SJCRH30 (cell line): ENCODE measurements at regions not wholly inside any gene's neighbourhood (a gene's known extent, or its start where the extent isn't known, plus 50 kb on each side); places are given as distances from the start of the nearest gene placed in this dataset.

Experiments used
- DNase-seq, 2 experiments: peaks; one replicate each; pipeline ENCODE4 v3.0.0-alpha.2; 2015 to 2020
- H3K27ac ChIP-seq: fragments of 250-450 bp; sonication (Bioruptor Pico); 2 replicates; pipeline ENCODE4 v1.5.1; 2020; ENCODE audit warnings: mild to moderate bottlenecking, moderate library complexity
- H3K27me3 ChIP-seq: fragments of 250-450 bp; sonication (Bioruptor Pico); 2 replicates; pipeline ENCODE4 v1.5.1; 2020; ENCODE audit warnings: mild to moderate bottlenecking, moderate library complexity
- H3K36me3 ChIP-seq: fragments of 250-450 bp; sonication (Bioruptor Pico); 2 replicates; pipeline ENCODE4 v1.5.1; 2020; ENCODE audit warnings: mild to moderate bottlenecking, moderate library complexity
- H3K4me1 ChIP-seq: fragments of 250-450 bp; sonication (Bioruptor Pico); 2 replicates; pipeline ENCODE4 v1.5.1; 2020; ENCODE audit warnings: mild to moderate bottlenecking, moderate library complexity
- H3K4me3 ChIP-seq: fragments of 250-450 bp; sonication (Bioruptor Pico); 2 replicates; pipeline ENCODE4 v1.5.1; 2020; ENCODE audit warnings: mild to moderate bottlenecking, moderate library complexity
- H3K9me3 ChIP-seq: fragments of 250-450 bp; sonication (Bioruptor Pico); replicated peaks from 2 replicates; pipeline ENCODE4 v1.5.1; 2020; ENCODE audit warnings: mild to moderate bottlenecking, moderate library complexity

DNA sequence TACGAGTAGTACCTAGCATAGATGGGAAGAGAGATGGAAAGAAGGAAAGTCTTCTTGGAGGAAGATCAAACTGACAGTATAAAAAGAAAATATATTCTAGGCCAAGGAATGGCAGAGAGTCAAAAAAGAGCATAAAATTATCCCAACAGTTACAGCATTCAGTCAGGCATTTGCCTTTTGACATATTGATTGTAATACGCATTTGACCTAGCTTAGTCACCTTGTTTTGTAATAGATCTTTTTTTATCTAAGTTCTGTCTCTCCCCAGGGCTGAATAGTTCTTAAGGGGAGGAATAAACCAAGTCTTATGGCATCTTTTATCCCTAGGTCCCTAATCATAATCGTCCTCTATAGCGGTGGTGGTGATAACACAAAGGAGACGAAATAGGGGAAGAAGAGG lies 657.3 kb upstream of the PIK3C3 start:
- Histone ChIP-seq H3K36me3 (no peaks in the 10 kb centered on the region), H3K9me3 (no peaks in the 10 kb centered on the region), H3K4me1 (no peaks in the 10 kb centered on the region), H3K27ac (no peak overlapping the region), H3K4me3 (no peak overlapping the region), H3K27me3 (no peaks in the 10 kb centered on the region)
- DNase-seq, result no peak

DNA sequence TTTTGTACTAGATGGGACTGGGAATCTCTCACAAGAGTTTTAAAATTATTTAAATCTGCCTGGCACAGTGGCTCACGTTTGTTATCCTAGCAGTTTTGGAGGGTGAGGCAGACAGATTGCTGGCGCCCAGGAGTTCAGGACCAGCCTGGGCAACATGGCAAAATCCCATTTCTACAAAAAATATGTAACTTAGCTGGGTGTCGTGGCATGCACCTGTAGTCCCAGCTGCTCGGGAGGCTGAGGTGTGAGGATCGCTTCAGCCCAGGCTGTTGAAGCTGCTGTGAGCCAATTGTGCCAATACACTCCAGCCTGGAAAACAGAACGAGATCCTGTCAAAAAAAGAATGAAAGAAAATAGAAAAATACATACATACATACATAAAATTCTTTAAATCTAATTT lies 685.7 kb upstream of the PIK3C3 start:
- no peak for DNase-seq
- Histone ChIP-seq H3K27ac (no peak overlapping the region), H3K36me3 (no peaks in the 10 kb centered on the region), H3K4me3 (no peak overlapping the region), H3K27me3 (no peaks in the 10 kb centered on the region), H3K9me3 (no peaks in the 10 kb centered on the region), H3K4me1 (no peaks in the 10 kb centered on the region)

DNA sequence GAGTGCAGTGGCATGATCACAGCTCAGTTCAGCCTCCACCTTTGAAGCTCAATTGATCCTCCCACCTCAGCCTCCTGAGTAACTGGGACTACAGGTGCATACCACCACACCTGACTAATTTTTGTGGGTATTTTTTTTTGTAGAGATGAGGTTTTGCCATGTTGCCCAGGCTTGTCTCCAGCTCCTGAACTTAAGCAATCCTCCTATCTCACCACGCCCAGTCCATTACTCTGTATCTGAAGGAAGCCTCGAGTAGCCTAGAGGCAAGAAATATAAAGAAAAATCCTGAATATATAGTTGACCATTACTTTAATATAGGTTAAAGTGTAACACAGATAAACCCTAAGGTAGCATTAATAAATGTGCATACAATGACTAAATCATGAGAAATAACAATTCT lies 686.8 kb upstream of the PIK3C3 start:
- Histone ChIP-seq H3K4me3 (no peak overlapping the region), H3K9me3 (no peaks in the 10 kb centered on the region), H3K27me3 (no peaks in the 10 kb centered on the region), H3K27ac (no peak overlapping the region), H3K36me3 (no peaks in the 10 kb centered on the region), H3K4me1 (no peaks in the 10 kb centered on the region)
- DNase-seq, result no peak

- DNase-seq, result no peak
- H3K4me3 ChIP-seq, result no peak overlapping the region
- H3K27ac ChIP-seq, result no peak overlapping the region
- no peaks in the 10 kb centered on the region for H3K4me1 ChIP-seq
- no peaks in the 10 kb centered on the region for H3K36me3 ChIP-seq
- H3K27me3 ChIP-seq, result no peaks in the 10 kb centered on the region
- H3K9me3 ChIP-seq, result no peaks in the 10 kb centered on the region
Observed at GRCh38 chr18:41266616-41267015, 688.4 kb upstream of the PIK3C3 start.

- no peaks in the 10 kb centered on the region for H3K4me1 ChIP-seq
- H3K27ac ChIP-seq, result no peak overlapping the region
- no peaks in the 10 kb centered on the region for H3K27me3 ChIP-seq
- no peak overlapping the region for H3K4me3 ChIP-seq
- H3K36me3 ChIP-seq, result no peaks in the 10 kb centered on the region
- DNase-seq, result no peak
- H3K9me3 ChIP-seq, result no peaks in the 10 kb centered on the region
Observed at GRCh38 chr18:41266204-41266603, 688.8 kb upstream of the PIK3C3 start.

DNA sequence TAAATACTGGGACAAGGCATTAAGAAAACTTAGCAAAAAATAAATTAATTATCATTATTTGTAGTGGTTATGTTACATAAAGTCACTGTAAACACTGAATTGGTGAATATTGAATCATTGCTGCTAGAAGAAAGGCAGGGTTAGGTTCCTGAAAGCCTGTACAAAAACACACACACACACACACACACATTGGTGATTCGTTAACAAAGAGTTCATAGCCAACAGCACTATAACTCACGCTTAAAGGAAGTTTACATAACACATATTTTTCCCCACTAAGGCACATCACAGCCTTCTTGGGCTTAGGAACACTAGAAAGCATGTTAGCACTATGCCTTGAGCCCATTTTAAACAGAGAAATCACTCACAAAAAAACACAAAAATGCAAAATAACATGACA lies 690.0 kb upstream of the PIK3C3 start:
- no peaks in the 10 kb centered on the region for H3K27me3 ChIP-seq
- H3K9me3 ChIP-seq, result no peaks in the 10 kb centered on the region
- H3K27ac ChIP-seq, result no peak overlapping the region
- H3K4me3 ChIP-seq, result no peak overlapping the region
- H3K36me3 ChIP-seq, result no peaks in the 10 kb centered on the region
- no peak for DNase-seq
- H3K4me1 ChIP-seq, result no peaks in the 10 kb centered on the region

GRCh38 chr18:41263956-41264355 lies 691.1 kb upstream of the PIK3C3 start:
- Histone ChIP-seq H3K27ac (no peak overlapping the region), H3K27me3 (no peaks in the 10 kb centered on the region), H3K36me3 (no peaks in the 10 kb centered on the region), H3K4me3 (no peak overlapping the region), H3K9me3 (no peaks in the 10 kb centered on the region), H3K4me1 (no peaks in the 10 kb centered on the region)
- no peak for DNase-seq

- no peaks in the 10 kb centered on the region for H3K9me3 ChIP-seq
- no peak overlapping the region for H3K27ac ChIP-seq
- H3K27me3 ChIP-seq, result no peaks in the 10 kb centered on the region
- H3K36me3 ChIP-seq, result no peaks in the 10 kb centered on the region
- no peak for DNase-seq
- H3K4me3 ChIP-seq, result no peak overlapping the region
- no peaks in the 10 kb centered on the region for H3K4me1 ChIP-seq
Observed at GRCh38 chr18:41262688-41263087, 692.3 kb upstream of the PIK3C3 start.

GRCh38 chr18:41244591-41245037 lies 710.4 kb upstream of the PIK3C3 start:
- no peaks in the 10 kb centered on the region for H3K4me1 ChIP-seq
- no peaks in the 10 kb centered on the region for H3K27me3 ChIP-seq
- no peak overlapping the region for H3K4me3 ChIP-seq
- no peaks in the 10 kb centered on the region for H3K9me3 ChIP-seq
- H3K27ac ChIP-seq, result no peak overlapping the region
- H3K36me3 ChIP-seq, result no peaks in the 10 kb centered on the region
- no peak for DNase-seq

GRCh38 chr18:41237317-41237716 lies 717.7 kb upstream of the PIK3C3 start:
- Histone ChIP-seq H3K27ac (no peak overlapping the region), H3K4me1 (no peaks in the 10 kb centered on the region), H3K36me3 (no peaks in the 10 kb centered on the region), H3K4me3 (no peak overlapping the region), H3K27me3 (no peaks in the 10 kb centered on the region), H3K9me3 (no peaks in the 10 kb centered on the region)
- no peak for DNase-seq

GRCh38 chr18:41231681-41232080 lies 723.4 kb upstream of the PIK3C3 start:
- Histone ChIP-seq H3K4me3 (no peak overlapping the region), H3K27me3 (no peaks in the 10 kb centered on the region), H3K4me1 (no peaks in the 10 kb centered on the region), H3K9me3 (no peaks in the 10 kb centered on the region), H3K27ac (no peak overlapping the region), H3K36me3 (no peaks in the 10 kb centered on the region)
- DNase-seq, result no peak

DNA sequence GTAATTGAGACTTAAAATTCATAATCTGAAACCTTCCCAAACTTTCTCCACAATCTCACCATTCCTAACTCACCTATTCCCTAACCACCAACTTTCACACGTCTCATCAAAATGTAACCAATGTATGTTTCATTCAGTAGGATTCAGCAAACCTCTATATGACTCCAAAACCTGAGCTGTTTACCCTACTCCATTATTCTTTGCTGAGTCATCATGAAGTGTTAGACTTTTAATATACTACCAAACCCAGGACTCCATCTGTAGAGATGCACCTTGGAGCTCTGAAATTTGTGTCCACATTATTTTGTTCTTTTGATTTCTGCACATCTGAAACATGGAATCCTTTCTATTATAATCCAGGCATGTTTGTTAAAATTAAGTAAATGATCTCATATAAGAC lies 727.0 kb upstream of the PIK3C3 start:
- H3K36me3 ChIP-seq, result no peaks in the 10 kb centered on the region
- H3K27ac ChIP-seq, result no peak overlapping the region
- H3K4me3 ChIP-seq, result no peak overlapping the region
- no peaks in the 10 kb centered on the region for H3K4me1 ChIP-seq
- H3K27me3 ChIP-seq, result no peaks in the 10 kb centered on the region
- no peak for DNase-seq
- no peaks in the 10 kb centered on the region for H3K9me3 ChIP-seq

DNA sequence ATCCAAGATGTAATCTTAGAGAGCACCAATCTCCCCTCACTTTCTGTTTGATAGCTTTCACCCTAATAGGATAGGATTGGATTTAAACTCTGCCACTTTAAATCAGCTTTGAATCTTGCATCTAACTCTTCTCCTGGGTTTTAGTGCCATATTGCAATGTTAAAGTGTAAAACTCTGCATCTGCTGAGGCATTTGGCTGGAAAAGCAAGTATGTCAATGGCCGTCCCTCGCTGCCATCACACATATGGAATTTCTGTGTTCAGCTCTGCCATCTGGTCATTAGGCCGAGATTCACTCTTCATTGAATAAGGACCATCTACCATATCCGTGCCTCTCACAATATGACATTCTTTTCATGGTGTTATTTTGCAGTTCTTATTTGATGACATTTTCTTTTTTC lies 728.1 kb upstream of the PIK3C3 start:
- no peaks in the 10 kb centered on the region for H3K36me3 ChIP-seq
- H3K27me3 ChIP-seq, result no peaks in the 10 kb centered on the region
- DNase-seq, result no peak
- H3K9me3 ChIP-seq, result no peaks in the 10 kb centered on the region
- H3K27ac ChIP-seq, result no peak overlapping the region
- H3K4me3 ChIP-seq, result no peak overlapping the region
- no peaks in the 10 kb centered on the region for H3K4me1 ChIP-seq

DNA sequence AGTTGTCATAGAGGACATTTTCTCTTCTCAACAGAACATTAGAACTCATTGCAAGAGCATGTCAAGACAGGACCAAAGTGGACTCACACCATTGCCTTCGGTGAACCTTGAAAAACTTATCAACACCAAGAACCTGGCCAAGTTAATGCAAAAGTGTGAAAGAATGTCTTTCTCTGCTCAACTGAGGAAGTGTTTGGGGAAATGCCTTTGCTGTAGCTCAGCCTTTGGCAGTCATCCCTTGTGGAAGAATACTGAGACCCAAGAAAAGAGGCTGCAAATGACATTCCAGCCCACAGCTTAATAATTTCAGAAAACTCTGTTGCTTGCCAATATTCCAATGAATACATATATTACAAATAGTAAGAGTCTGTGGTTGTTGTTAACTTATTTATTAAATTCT lies 728.8 kb upstream of the PIK3C3 start:
- Histone ChIP-seq H3K4me3 (no peak overlapping the region), H3K36me3 (no peaks in the 10 kb centered on the region), H3K4me1 (no peaks in the 10 kb centered on the region)

DNA sequence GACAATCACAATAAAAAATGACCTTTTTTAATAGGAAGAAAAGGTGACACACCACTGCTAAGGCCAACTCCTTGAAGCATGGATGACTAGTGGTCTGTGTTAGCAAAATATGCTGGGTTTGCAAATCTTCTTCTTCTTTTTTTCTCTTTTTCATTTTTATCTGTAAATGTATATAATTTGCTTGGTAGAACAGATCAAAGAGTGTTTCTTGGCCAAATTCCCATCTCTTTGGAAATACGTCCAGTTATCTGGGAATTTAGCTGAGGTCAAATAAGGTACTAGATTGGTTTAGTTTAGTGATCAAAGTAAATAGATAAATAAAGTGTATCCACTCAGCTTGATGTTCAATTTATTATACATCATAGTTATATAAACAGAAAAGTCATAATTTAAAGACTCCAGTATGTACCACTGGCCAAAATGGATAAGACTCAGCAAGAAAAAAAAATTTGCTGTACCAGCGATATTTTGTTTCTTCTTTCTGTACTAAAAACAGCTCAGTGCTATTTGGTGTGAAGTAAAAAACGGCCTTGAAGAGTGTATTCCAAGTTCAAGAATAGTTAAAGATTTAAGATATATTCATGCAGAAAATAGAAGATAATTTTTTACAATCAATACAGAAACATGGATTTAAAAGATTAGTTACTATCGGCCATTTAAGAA lies 738.6 kb upstream of the PIK3C3 start:
- Histone ChIP-seq H3K27me3 (no peaks in the 10 kb centered on the region), H3K4me3 (no peak overlapping the region), H3K4me1 (no peaks in the 10 kb centered on the region), H3K9me3 (no peaks in the 10 kb centered on the region), H3K36me3 (no peaks in the 10 kb centered on the region), H3K27ac (no peak overlapping the region)
- DNase-seq, result no peak

More for the DNA sequence above, 728.8 kb upstream of the PIK3C3 start:
- H3K9me3 ChIP-seq, result no peaks in the 10 kb centered on the region
- H3K27ac ChIP-seq, result no peak overlapping the region
- H3K27me3 ChIP-seq, result no peaks in the 10 kb centered on the region
- no peak for DNase-seq

- no peaks in the 10 kb centered on the region for H3K9me3 ChIP-seq
- H3K36me3 ChIP-seq, result no peaks in the 10 kb centered on the region
- no peak for DNase-seq
- no peaks in the 10 kb centered on the region for H3K4me1 ChIP-seq
- no peaks in the 10 kb centered on the region for H3K27me3 ChIP-seq
- H3K27ac ChIP-seq, result no peak overlapping the region
- H3K4me3 ChIP-seq, result no peak overlapping the region
Observed at GRCh38 chr18:41207706-41208105, 747.3 kb upstream of the PIK3C3 start.
